GM12865 (cell line): ENCODE measurements at regions not wholly inside any gene's neighbourhood (a gene's known extent, or its start where the extent isn't known, plus 50 kb on each side); places are given as distances from the start of the nearest gene placed in this dataset.

Experiments
- DNase-seq: peaks from one replicate; pipeline ENCODE4 v3.0.0; 2010; ENCODE audit warnings: low read depth
- H3K4me3 ChIP-seq: 2 replicates; pipeline ENCODE4 v1.5.1; 2011; ENCODE audit warnings: mild to moderate bottlenecking, low read depth, low read length, control low read depth
- TF ChIP-seq, protein P1 (sequence below): IDR thresholded peaks from 2 replicates; pipeline ENCODE4 v1.5.1; 2011; ENCODE audit warnings: low read length, control low read depth, low read depth, inconsistent platforms; ENCODE audit not compliant: insufficient read depth; ENCODE audit errors: missing control alignments

DNA sequence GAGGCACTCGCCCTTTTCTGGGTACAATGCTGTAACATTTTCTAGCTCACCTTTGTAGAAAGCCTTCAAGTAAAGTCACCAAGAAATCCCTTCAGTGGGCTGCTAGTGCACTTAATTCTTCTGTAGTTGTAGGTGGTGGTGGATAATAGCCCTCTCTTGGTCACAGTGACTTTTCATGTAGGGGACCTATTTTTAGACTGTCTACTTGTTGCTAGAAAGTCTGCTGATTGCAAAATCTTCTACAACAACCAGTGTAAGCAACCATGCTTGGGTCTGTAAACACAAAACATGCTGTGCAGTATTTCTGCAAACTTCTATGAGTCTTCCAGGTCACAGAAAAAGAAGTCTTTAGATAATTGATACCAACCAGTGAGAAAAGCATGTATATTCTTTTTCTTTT lies 55.6 kb downstream of the PBDC1 start:
- no peak for DNase-seq
- no peak overlapping the region for H3K4me3 ChIP-seq
- TF ChIP-seq, protein P1, sequence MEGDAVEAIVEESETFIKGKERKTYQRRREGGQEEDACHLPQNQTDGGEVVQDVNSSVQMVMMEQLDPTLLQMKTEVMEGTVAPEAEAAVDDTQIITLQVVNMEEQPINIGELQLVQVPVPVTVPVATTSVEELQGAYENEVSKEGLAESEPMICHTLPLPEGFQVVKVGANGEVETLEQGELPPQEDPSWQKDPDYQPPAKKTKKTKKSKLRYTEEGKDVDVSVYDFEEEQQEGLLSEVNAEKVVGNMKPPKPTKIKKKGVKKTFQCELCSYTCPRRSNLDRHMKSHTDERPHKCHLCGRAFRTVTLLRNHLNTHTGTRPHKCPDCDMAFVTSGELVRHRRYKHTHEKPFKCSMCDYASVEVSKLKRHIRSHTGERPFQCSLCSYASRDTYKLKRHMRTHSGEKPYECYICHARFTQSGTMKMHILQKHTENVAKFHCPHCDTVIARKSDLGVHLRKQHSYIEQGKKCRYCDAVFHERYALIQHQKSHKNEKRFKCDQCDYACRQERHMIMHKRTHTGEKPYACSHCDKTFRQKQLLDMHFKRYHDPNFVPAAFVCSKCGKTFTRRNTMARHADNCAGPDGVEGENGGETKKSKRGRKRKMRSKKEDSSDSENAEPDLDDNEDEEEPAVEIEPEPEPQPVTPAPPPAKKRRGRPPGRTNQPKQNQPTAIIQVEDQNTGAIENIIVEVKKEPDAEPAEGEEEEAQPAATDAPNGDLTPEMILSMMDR, result no peak

DNA sequence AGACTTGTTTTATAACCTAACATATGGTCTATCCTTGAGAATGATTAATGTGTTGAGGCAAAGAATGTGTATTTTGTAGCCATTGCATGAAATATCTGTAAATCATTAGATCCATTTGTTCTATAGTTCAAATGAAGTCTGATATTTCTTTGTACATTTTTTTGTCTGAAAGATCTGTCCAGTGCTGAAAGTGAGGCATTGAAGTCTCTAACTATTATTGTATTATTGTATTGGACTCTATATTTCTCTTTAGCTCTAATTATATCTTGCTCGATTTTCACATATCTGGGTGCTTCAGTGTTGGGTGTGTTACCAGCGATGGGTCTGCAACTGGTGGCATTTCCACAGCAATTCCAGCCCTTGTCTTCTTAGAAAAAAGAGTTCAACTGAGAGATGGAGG lies 76.0 kb downstream of the PBDC1 start:
- TF ChIP-seq, protein P1, result no peak
- H3K4me3 ChIP-seq, result no peak overlapping the region
- no peak for DNase-seq

DNA sequence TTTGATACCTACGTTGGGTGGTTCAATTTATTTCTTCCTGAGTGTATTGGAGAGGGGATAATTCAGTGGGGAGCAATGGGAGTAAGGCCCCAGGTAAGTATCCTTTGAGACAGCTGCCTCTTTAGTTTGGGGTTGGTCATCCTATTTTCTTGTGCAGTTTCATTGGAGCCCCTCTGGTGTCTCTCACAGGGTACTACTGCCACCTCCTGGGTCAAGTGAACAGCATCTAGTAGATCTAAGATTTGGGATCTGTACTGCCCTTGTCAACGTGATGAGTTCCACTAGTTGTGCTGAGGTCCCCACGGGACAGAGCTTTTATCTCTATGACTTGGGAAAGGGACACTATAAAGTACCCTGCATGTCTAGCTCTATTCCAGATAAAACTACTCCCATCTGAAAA lies 80.6 kb downstream of the PBDC1 start:
- DNase-seq, result peak; percentile 61
- TF ChIP-seq, protein P1, result peak; percentile 48

DNA sequence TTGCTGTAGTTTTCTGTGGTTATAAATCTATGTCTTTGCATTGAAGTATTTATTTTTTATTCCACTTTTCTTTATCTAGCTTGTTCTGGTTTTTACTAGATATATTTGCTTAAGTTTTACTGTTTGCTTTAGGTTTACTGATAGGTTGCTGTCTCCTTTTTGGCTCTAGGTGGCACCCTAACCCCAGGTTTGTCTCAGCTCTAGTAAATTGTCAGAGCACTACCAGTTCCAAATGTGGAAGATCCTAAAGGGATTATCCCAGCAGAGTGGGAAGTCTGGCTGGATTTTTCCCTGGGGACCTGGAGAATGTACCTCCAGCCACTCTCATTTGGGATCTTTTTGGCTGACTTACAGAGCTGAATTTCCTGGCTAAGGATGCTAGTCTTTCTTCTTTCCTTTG lies 106.1 kb downstream of the PBDC1 start:
- TF ChIP-seq, protein P1, result peak; percentile 49
- H3K4me3 ChIP-seq, result no peak overlapping the region
- DNase-seq, result peak; percentile 42

More for the DNA sequence above, 80.6 kb downstream of the PBDC1 start:
- no peak overlapping the region for H3K4me3 ChIP-seq
